Lung (tissue), 11 donors: ENCODE measurements at regions not wholly inside any gene's neighbourhood (a gene's known extent, or its start where the extent isn't known, plus 50 kb on each side); places are given as distances from the start of the nearest gene placed in this dataset.

Experiments
- ATAC-seq: fragments of 200-7000 bp; cut with Tn5 transposase; one replicate; pipeline ENCODE4 v1.9.1; 2020; ENCODE audit warnings: moderate number of reproducible peaks; ENCODE audit not compliant: insufficient read depth, low FRiP score
- DNase-seq, 3 donors: peaks; one replicate each; pipeline ENCODE4 v3.0.0-alpha.2; 2013 to 2017
- H3K27ac ChIP-seq, 2 donors: one replicate each; pipeline ENCODE4 v1.5.1; 2013; ENCODE audit warnings: mild to moderate bottlenecking in 2 of 2, moderate library complexity in 2 of 2, control low read depth in 1 of 2, inconsistent platforms in 1 of 2, low read depth in 1 of 2, low read length in 1 of 2
- H3K27me3 ChIP-seq, 3 donors: one replicate each; pipeline ENCODE4 v1.5.1; 2013; ENCODE audit warnings: low read length in 2 of 3; ENCODE audit not compliant: control insufficient read depth in 3 of 3, insufficient read depth in 3 of 3
- H3K36me3 ChIP-seq, 4 donors: one replicate each; pipeline ENCODE4 v1.5.1; 2013; ENCODE audit warnings: low read length in 4 of 4, mild to moderate bottlenecking in 1 of 4, moderate library complexity in 1 of 4; ENCODE audit not compliant: control insufficient read depth in 4 of 4, insufficient read depth in 4 of 4
- H3K4me1 ChIP-seq, 5 donors: one replicate each; pipeline ENCODE4 v1.5.1; 2013; ENCODE audit warnings: low read length in 5 of 5, mild to moderate bottlenecking in 2 of 5, moderate library complexity in 1 of 5; ENCODE audit not compliant: control insufficient read depth in 5 of 5, insufficient read depth in 5 of 5
- H3K4me3 ChIP-seq: one replicate; pipeline ENCODE4 v1.5.1; 2013; ENCODE audit warnings: mild to moderate bottlenecking, control low read depth, moderate library complexity
- H3K9ac ChIP-seq, 2 donors: one replicate each; pipeline ENCODE4 v1.5.1; 2013; ENCODE audit warnings: low read length in 2 of 2, control low read depth in 1 of 2; ENCODE audit not compliant: insufficient read depth in 1 of 2
- H3K9me3 ChIP-seq, 4 donors: one replicate each; pipeline ENCODE4 v1.5.1; 2013; ENCODE audit warnings: low read length in 3 of 4, mild to moderate bottlenecking in 1 of 4, moderate library complexity in 1 of 4; ENCODE audit not compliant: control insufficient read depth in 4 of 4, insufficient read depth in 3 of 4
- CTCF ChIP-seq: IDR thresholded peaks from 2 replicates; pipeline ENCODE4 v1.5.1; 2012; ENCODE audit warnings: mild to moderate bottlenecking; ENCODE audit errors: control extremely low read depth, extremely low read depth
- WGBS, 2 donors: extraction: QIAGEN DNeasy Blood & Tissue Kit; methylation state at CpG; one replicate each; pipeline ENCODE4 v1.1.7; 2013; 5-methylcytosine and 5-hydroxymethylcytosine counted together
- donor health status: control.
- donor health status: control.
- donor health status: Bipolar disorder and iron deficiency.
- donor health status: healthy.
- donor health status: DM: yes; HTN: yes; CAD: no.

- Histone ChIP-seq H3K27me3 (no peaks in the 10 kb centered on the region), H3K9me3 (peaks cover 0 to 8% (median 0%) of the 10 kb centered on the region in 4 donors), H3K4me1 (peaks cover 0 to 44% (median 20%) of the 10 kb centered on the region in 5 donors), H3K9ac (no peak overlapping the region), H3K36me3 (no peaks in the 10 kb centered on the region), H3K27ac (no peak overlapping the region), H3K4me3 (no peak overlapping the region)
- no peak for TF ChIP-seq CTCF
- DNase-seq: no peak
- no peak for ATAC-seq
- 82 to 85% methylated on average over 6 of the region's 6 CpGs for WGBS, 2 donors
Observed at GRCh38 chr2:237196866-237197618, 111.4 kb downstream of the COPS8 start.

GRCh38 chr2:237198164-237198855 lies 112.6 kb downstream of the COPS8 start:
- 77 to 79% methylated on average over 2 of the region's 2 CpGs for WGBS, 2 donors
- no peak overlapping the region for H3K27ac ChIP-seq
- no peak for TF ChIP-seq CTCF

GRCh38 chr2:237199082-237199481 lies 113.4 kb downstream of the COPS8 start:
- H3K27me3 ChIP-seq: no peaks in the 10 kb centered on the region
- peaks cover 0 to 8% (median 0%) of the 10 kb centered on the region in 4 donors for H3K9me3 ChIP-seq
- H3K9ac ChIP-seq: no peak overlapping the region
- ATAC-seq: no peak
- no peaks in the 10 kb centered on the region for H3K36me3 ChIP-seq
- TF ChIP-seq CTCF: no peak
- no peak overlapping the region for H3K27ac ChIP-seq
- H3K4me3 ChIP-seq: no peak overlapping the region
- peaks cover 0 to 50% (median 20%) of the 10 kb centered on the region in 5 donors for H3K4me1 ChIP-seq
- WGBS, 2 donors: 76 to 88% methylated on average over 1 of the region's 1 CpG
- no peak for DNase-seq

More at GRCh38 chr2:237198164-237198855, 112.6 kb downstream of the COPS8 start:
- DNase-seq: no peak
- no peak overlapping the region for H3K9ac ChIP-seq
- H3K9me3 ChIP-seq: peaks cover 0 to 8% (median 0%) of the 10 kb centered on the region in 4 donors
- H3K36me3 ChIP-seq: no peaks in the 10 kb centered on the region
- peaks cover 0 to 50% (median 20%) of the 10 kb centered on the region in 5 donors for H3K4me1 ChIP-seq
- H3K27me3 ChIP-seq: no peaks in the 10 kb centered on the region
- ATAC-seq: no peak
- H3K4me3 ChIP-seq: no peak overlapping the region
